ENCODE measurements at regions not wholly inside any gene's neighbourhood (a gene's known extent, or its start where the extent isn't known, plus 50 kb on each side); places are given as distances from the start of the nearest gene placed in this dataset.
A peak's percentile ranks its signal among the peaks of the same experiment; 100 is the strongest.
"Not testable (repeated sequence)": the region's sequence is repeated elsewhere in the genome, so short reads cannot be mapped to it uniquely, and the experiment has no call there.

DNA sequence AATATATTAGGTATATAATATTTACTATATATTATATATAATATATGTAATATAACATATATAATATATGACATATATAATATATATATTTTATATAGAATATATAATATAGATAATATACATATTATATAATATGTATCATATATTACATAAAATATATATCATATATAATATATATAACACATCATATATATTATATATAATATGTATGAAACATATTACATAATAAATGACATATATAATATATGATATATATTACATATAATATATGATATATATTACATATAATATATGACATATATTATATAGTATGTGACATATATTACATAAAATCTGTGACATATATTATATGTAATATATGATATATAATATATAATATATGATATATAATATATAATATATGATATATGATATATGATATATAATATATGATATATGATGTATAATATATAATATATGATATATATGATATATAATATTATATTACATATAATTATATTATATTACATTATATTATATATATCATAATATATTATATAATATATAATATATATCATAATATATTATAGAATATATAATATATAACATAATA lies 119.5 kb upstream of the RIMBP3 start:
- no peak overlapping the region for H3K4me3 ChIP-seq (ENCODE audit: low read depth, low read length)
- DNase-seq (ENCODE audit: low read depth) = no peak

DNA sequence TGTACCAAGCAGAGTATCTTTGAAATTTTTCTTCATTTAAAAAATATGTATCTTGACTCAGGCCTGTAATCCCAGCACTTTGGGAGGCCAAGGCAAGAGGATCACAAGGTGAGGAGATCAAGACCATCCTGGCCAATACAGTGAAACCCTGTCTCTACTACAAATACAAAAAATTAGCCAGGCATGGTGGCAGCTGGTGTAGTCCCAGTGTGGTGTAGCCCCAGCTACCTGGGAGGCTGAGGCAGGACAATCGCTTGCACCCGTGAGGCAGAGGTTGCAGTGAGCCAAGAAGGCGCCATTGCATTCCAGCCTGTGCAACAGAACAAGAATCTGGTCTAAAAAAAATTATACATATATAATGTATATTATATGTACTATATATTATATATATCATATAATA lies 118.7 kb upstream of the RIMBP3 start:
- peak; percentile 41 for DNase-seq (ENCODE audit: low read depth)
- H3K4me3 ChIP-seq (ENCODE audit: low read depth, low read length) = not testable (repeated sequence)
